Esophagus (tissue), 2 donors: ENCODE measurements at regions not wholly inside any gene's neighbourhood (a gene's known extent, or its start where the extent isn't known, plus 50 kb on each side); places are given as distances from the start of the nearest gene placed in this dataset.
"Not testable (repeated sequence)": the region's sequence is repeated elsewhere in the genome, so short reads cannot be mapped to it uniquely, and the experiment has no call there.

Source experiments
- H3K27ac ChIP-seq, 2 donors: one replicate each; pipeline ENCODE4 v1.5.1; 2013; ENCODE audit warnings: low read depth in 2 of 2, mild to moderate bottlenecking in 2 of 2, inconsistent platforms in 1 of 2, low read length in 1 of 2, moderate library complexity in 1 of 2
- H3K27me3 ChIP-seq, 2 donors: one replicate each; pipeline ENCODE4 v1.6.1; 2013; ENCODE audit warnings: low read length in 2 of 2, control low read depth in 1 of 2, mild to moderate bottlenecking in 1 of 2; ENCODE audit not compliant: insufficient read depth in 2 of 2, control insufficient read depth in 1 of 2
- H3K36me3 ChIP-seq, 2 donors: one replicate each; pipeline ENCODE4 v1.6.1; 2013; ENCODE audit warnings: low read length in 1 of 2; ENCODE audit not compliant: control insufficient read depth in 2 of 2, insufficient read depth in 2 of 2
- H3K4me1 ChIP-seq, 2 donors: one replicate each; pipeline ENCODE4 v1.6.1; 2013; ENCODE audit warnings: low read length in 1 of 2; ENCODE audit not compliant: control insufficient read depth in 2 of 2, insufficient read depth in 2 of 2
- H3K4me3 ChIP-seq, 2 donors: one replicate each; pipeline ENCODE4 v1.5.1; 2013; ENCODE audit warnings: low read length in 2 of 2, mild to moderate bottlenecking in 2 of 2, low read depth in 1 of 2, moderate library complexity in 1 of 2
- H3K9me3 ChIP-seq, 2 donors: one replicate each; pipeline ENCODE4 v1.6.1; 2013; ENCODE audit warnings: mild to moderate bottlenecking in 2 of 2, low read depth in 1 of 2, low read length in 1 of 2, moderate library complexity in 1 of 2; ENCODE audit not compliant: control insufficient read depth in 2 of 2, insufficient read depth in 1 of 2
- WGBS, 2 donors: extraction: QIAGEN DNeasy Blood & Tissue Kit; methylation state at CpG; one replicate each; pipeline ENCODE4 v1.1.7; 2013; 5-methylcytosine and 5-hydroxymethylcytosine counted together
- donor health status: healthy with polysubstance abuse.
- donor health status: Bipolar disorder and iron deficiency.

DNA sequence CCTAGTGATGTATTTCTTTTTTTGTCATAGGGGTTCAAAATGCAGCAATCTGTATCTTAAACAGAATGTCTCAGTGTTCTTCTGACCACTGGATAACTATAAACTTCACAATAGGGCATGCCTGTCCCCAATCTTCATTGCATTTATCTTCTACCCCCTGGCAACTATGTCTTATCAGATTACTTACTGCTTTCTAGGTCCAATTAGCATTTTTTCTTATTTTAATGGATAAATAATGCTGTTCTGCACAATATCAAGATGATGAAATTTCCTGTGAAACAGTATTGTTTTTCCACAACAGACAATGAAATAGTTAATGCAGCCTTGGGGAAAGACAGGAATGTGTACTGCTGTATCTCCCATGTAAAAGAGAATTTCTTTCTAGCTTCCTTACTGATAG lies 432.1 kb downstream of the NSUN3 start:
- no peak overlapping the region for H3K4me3 ChIP-seq
- no peaks in the 10 kb centered on the region for H3K9me3 ChIP-seq
- H3K27ac ChIP-seq, result no peak overlapping the region
- H3K4me1 ChIP-seq, result no peaks in the 10 kb centered on the region
- no peaks in the 10 kb centered on the region for H3K27me3 ChIP-seq
- H3K36me3 ChIP-seq, result no peaks in the 10 kb centered on the region

DNA sequence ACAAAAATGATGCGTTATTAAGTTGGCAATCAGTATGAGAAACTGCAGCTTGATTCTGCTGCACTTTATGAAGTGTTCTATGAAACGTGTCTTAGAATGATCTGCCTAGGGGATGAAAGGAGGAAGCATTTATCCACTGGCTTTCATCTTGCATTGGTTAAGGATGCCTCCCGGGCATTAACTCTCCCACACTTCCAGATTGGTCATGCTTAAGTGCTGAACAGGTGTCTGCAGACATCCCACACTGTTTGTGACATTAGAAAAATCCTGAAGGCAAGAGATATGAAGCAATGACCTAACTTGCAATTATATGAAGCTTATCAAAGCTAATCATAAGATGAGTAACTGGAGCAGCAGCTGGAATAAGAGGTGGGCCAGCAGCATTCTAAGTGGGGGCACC lies 437.3 kb downstream of the NSUN3 start:
- Histone ChIP-seq H3K4me3 (no peak overlapping the region), H3K36me3 (no peaks in the 10 kb centered on the region), H3K27ac (no peak overlapping the region), H3K27me3 (no peaks in the 10 kb centered on the region), H3K4me1 (no peaks in the 10 kb centered on the region), H3K9me3 (peaks cover 5 to 7% of the 10 kb centered on the region in 2 donors)
- 57 to 73% methylated on average over 3 of the region's 3 CpGs for WGBS, 2 donors

DNA sequence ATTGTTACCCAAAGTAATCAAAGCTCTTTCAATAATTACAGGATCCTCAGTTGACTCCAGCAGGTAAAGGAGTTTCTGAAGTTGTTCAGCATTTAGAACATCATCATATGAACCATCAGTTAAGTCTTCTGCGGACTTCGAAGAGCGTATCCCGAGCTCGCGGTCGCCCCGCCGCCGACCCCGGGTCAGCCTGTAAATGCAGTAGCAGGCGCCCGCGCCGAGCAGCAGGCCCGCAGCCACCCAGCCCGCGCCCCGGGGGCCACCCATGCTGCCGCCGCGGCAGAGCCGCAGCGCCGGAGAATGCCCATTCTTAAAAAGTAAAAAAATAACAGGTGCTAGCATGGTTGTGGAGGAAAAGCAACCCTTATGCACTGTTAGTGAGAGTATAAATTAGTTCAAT lies 444.5 kb downstream of the NSUN3 start:
- H3K9me3 ChIP-seq, H3K27me3 ChIP-seq: not testable (repeated sequence)
- WGBS, 2 donors, result 97 to 98% methylated on average over 25 of the region's 25 CpGs

DNA sequence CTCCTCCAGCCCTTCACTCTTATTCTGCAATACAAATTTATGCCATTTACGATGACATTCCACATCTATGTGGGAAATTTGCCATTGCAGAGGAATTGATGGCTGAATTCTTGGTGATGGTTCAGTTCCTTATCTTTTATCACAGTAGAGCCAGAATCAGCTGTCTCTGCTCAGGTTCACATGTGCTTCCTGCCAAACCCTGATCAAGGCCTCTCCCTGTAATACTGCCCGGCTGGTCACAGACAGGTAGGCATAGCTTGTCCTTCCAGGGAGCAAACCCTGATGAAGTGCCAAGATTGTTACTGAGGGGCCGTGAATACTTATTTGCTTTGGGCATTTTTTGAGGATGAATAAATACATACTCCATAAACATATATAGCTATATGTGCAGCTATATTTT lies 450.0 kb downstream of the NSUN3 start:
- 78 to 85% methylated on average over 3 of the region's 3 CpGs for WGBS, 2 donors
- Histone ChIP-seq H3K4me1 (no peaks in the 10 kb centered on the region), H3K27ac (no peak overlapping the region), H3K36me3 (no peaks in the 10 kb centered on the region), H3K4me3 (no peak overlapping the region), H3K27me3 (no peaks in the 10 kb centered on the region), H3K9me3 (no peaks in the 10 kb centered on the region)

More for the DNA sequence above, 444.5 kb downstream of the NSUN3 start:
- H3K27ac ChIP-seq, H3K4me3 ChIP-seq, H3K4me1 ChIP-seq, H3K36me3 ChIP-seq: not testable (repeated sequence)

DNA sequence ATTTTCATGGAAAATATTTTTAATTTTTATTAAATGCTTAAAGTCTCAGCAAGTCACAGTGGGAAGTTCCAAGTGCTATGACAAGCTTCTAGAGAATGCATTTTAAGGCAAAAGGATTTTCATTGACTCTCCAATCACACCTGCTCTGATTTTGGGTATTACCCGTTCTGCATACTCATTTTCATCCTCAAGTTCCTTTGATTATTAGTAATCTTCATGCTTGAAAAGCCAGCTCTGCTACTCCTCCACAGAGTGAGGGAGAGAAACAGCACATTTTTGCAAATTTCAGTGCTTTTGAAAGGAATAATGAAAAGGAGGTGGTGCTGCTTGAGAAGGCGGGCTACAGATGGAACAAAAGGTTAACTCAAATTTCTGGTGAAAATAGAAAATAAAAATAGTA lies 450.7 kb downstream of the NSUN3 start:
- H3K4me3 ChIP-seq, result no peak overlapping the region
- no peaks in the 10 kb centered on the region for H3K36me3 ChIP-seq
- H3K4me1 ChIP-seq, result no peaks in the 10 kb centered on the region
- WGBS, 2 donors, result 75 to 76% methylated on average over 2 of the region's 2 CpGs
- H3K27ac ChIP-seq, result no peak overlapping the region
- no peaks in the 10 kb centered on the region for H3K9me3 ChIP-seq
- no peaks in the 10 kb centered on the region for H3K27me3 ChIP-seq

DNA sequence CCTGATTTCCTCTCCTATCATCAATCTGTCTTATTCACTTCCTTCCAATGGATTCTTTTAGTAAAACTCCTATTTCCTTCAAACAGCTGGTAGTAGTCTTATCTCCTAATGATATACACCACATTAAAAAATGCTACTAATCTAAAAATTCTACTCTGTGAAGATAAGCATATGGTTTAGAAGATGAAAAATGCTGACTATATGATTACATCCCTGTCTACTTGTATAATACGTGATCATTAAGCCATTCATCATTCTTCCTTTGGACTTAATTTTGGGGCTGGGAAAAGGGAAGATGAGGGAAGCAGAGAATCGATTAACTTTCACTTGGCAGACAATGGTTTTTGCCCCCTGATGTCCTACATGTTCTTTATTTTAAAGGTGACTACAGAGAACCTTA lies 453.1 kb downstream of the NSUN3 start:
- WGBS, 2 donors, result 68 to 73% methylated on average over 2 of the region's 2 CpGs
- H3K4me3 ChIP-seq, result no peak overlapping the region
- H3K4me1 ChIP-seq, result no peaks in the 10 kb centered on the region
- no peak overlapping the region for H3K27ac ChIP-seq
- H3K27me3 ChIP-seq, result no peaks in the 10 kb centered on the region
- no peaks in the 10 kb centered on the region for H3K36me3 ChIP-seq
- no peaks in the 10 kb centered on the region for H3K9me3 ChIP-seq

DNA sequence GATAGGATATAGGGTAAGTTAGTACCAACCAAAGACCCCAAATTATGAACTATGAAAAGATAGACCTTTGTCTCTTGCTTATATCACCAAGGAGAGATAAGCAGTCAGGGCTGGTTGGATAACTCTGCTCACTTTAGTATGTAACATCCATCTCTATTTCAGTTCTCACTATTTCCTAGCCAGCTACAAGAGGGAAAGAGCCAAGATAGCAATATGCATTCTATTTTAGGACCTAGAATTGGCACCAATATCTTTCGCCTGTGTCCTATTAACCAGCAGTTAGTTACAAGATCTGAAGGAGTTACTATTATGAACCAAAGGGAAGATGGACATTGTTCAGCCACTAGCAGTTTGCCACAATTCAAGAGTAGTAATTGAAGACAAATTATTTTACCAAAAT lies 457.5 kb downstream of the NSUN3 start:
- Histone ChIP-seq H3K27me3 (no peaks in the 10 kb centered on the region), H3K36me3 (no peaks in the 10 kb centered on the region), H3K27ac (no peak overlapping the region), H3K9me3 (no peaks in the 10 kb centered on the region), H3K4me1 (peaks cover 0 to 2% of the 10 kb centered on the region in 2 donors), H3K4me3 (no peak overlapping the region)
- 77 to 93% methylated on average over 1 of the region's 1 CpG for WGBS, 2 donors

DNA sequence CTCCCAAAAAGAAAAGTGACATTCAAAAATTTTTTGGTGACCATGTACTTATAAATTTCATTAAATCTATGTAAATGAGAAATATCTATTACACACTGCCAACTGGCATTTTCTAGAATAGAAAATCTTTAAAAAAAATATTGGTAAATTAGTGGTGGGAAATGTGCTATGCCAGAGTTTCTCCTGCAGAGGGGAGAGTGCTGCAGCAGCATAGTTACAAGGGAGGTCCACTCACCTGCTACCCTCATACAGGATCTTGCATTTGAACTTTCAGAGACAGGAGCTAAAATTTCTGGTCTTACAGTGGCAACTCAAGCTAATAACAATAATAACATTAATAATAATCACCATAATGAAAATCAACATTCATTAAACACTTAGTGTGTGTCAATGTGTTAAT lies 459.6 kb downstream of the NSUN3 start:
- H3K4me3 ChIP-seq, result no peak overlapping the region
- H3K4me1 ChIP-seq, result peaks cover 0 to 2% of the 10 kb centered on the region in 2 donors
- H3K36me3 ChIP-seq, result no peaks in the 10 kb centered on the region
- no peaks in the 10 kb centered on the region for H3K9me3 ChIP-seq
- H3K27me3 ChIP-seq, result no peaks in the 10 kb centered on the region
- no peak overlapping the region for H3K27ac ChIP-seq

DNA sequence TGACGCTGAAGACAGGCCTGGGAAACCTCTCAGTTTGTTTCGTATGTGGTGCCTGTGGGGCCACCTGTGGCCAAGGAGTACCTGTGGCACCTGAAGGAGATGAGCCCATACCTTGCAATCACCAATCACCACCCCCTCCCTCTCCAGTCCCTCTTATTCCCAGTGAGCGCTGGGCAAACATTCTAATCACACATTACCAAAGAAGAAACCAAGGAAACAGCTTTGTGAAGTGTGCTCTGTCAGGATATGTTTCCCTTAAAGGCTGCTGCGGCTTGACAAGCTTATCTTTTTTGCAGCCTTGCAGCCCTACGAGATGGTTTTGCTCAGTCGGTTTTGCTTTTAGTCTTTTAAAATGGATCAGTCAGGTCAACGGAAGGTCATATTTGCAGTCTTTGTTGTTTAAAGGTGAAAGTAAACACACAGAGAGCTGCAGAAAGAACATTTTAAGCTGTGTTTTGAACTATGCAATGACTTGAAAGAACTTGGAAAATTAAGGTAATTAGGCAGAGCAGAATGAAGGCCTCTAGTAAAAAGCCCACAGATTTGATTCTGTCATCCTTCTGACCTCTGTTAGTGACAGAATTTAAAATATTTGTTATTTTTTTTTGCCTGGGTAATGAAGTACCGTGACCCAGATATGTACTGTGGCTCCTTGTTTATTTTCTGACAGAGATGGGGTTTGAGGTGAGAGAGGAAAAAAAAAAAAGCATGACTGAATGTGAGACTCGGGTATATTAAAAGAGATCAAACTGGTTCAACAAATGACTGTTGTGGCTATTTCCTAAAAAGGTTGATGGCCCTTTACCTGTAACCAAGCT lies 461.4 kb downstream of the NSUN3 start:
- H3K27me3 ChIP-seq, result no peaks in the 10 kb centered on the region
- peaks cover 0 to 2% of the 10 kb centered on the region in 2 donors for H3K4me1 ChIP-seq
- H3K36me3 ChIP-seq, result no peaks in the 10 kb centered on the region
- no peak overlapping the region for H3K4me3 ChIP-seq
- WGBS, 2 donors, result 29 to 36% methylated on average over 9 of the region's 9 CpGs
- H3K27ac ChIP-seq, result no peak overlapping the region
- H3K9me3 ChIP-seq, result no peaks in the 10 kb centered on the region

DNA sequence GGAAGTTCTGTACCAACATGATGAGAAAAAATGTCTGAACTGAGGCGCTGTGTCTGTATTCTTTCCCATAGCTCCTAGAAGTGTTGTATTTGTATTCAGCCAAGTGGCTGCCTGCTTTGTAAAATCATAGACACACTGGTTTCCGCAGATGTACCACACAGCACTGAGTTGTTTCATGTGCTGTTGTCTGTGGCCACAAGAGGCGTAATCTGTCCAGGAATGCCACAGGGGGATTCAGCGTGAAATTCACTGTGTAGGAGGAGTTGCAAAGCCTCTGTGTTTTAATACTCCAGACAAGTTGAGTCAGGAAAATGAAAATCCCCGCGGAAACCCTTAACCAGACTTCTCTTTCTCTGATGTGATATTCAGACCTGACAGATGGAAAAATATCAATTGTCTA lies 462.2 kb downstream of the NSUN3 start:
- peaks cover 0 to 2% of the 10 kb centered on the region in 2 donors for H3K4me1 ChIP-seq
- WGBS, 2 donors, result 45 to 55% methylated on average over 6 of the region's 6 CpGs

More for the DNA sequence above, 462.2 kb downstream of the NSUN3 start:
- H3K36me3 ChIP-seq, result no peaks in the 10 kb centered on the region
- no peaks in the 10 kb centered on the region for H3K9me3 ChIP-seq
- no peaks in the 10 kb centered on the region for H3K27me3 ChIP-seq
- H3K27ac ChIP-seq, result no peak overlapping the region
- H3K4me3 ChIP-seq, result no peak overlapping the region
